GM12891 (cell line): ENCODE measurements at regions not wholly inside any gene's neighbourhood (a gene's known extent, or its start where the extent isn't known, plus 50 kb on each side); places are given as distances from the start of the nearest gene placed in this dataset.

ENCODE experiments used
- POLR2A ChIP-seq: IDR thresholded peaks from 2 replicates; pipeline ENCODE4 v1.6.1; 2011; ENCODE audit warnings: low read depth, low read length, control low read depth
- POLR2AphosphoS5 ChIP-seq: IDR thresholded peaks from 2 replicates; pipeline ENCODE4 v1.6.1; 2011; ENCODE audit warnings: low read depth, low read length, control low read depth
- SPI1 ChIP-seq: IDR thresholded peaks from 2 replicates; pipeline ENCODE4 v1.6.1; 2011; ENCODE audit warnings: low read depth, low read length, control low read depth
- TAF1 ChIP-seq: IDR thresholded peaks from 2 replicates; pipeline ENCODE4 v1.6.1; 2011; ENCODE audit warnings: low read depth, low read length, control low read depth

DNA sequence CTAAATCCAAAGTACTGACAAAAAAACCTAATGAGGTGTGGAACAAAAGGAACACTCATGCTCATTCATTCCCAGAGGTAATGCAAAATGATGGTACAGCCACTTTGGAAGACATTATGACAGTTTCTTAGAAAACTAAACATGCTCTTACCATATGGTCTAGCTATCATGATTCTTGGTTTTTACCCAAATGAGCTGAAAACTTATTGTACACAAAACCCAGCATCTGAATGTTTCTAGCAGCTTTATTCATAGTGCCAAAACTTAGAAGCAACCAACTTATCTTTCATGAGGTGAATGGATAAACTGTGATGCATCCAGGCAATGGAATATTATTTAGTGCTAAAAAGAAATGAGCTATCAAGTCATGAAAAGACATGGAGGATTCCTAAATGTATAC, 318.4 kb upstream of the OLFM3 start:
- TF ChIP-seq POLR2AphosphoS5 (no peak), POLR2A (no peak), TAF1 (no peak), SPI1 (no peak)
